CD14-positive monocyte (primary cell): ENCODE measurements at regions not wholly inside any gene's neighbourhood (a gene's known extent, or its start where the extent isn't known, plus 50 kb on each side); places are given as distances from the start of the nearest gene placed in this dataset.

ENCODE experiments used
- DNase-seq, 3 donors: peaks; one replicate each; pipeline ENCODE4 v3.0.0-alpha.2; 2011 to 2022
- H2AFZ ChIP-seq: 2 replicates; pipeline ENCODE4 v1.6.0; 2012; ENCODE audit warnings: mild to moderate bottlenecking, low read depth, low read length, inconsistent platforms; ENCODE audit not compliant: insufficient read depth, poor library complexity, severe bottlenecking
- H3K27ac ChIP-seq, 2 donors: 1 replicate in 1 of 2; 2 replicates in 1 of 2; pipeline ENCODE4 v1.5.1; 2012 to 2013; ENCODE audit warnings: low read length in 2 of 2, control low read depth in 1 of 2, inconsistent platforms in 1 of 2, low read depth in 1 of 2, mild to moderate bottlenecking in 1 of 2
- H3K27me3 ChIP-seq, 2 donors: one replicate each; pipeline versions ENCODE4 v1.6.0 to v1.6.1; 2011 to 2013; ENCODE audit warnings: low read length in 2 of 2; ENCODE audit not compliant: control insufficient read depth in 2 of 2, insufficient read depth in 2 of 2
- H3K36me3 ChIP-seq, 2 donors: replicated peaks in 1 of 2; 1 replicate in 1 of 2; 2 replicates in 1 of 2; pipeline versions ENCODE4 v1.5.1 to v1.6.1; 2012 to 2013; ENCODE audit warnings: low read length in 2 of 2, control low read depth in 1 of 2, inconsistent platforms in 1 of 2, mild to moderate bottlenecking in 1 of 2; ENCODE audit not compliant: insufficient read depth in 2 of 2, control insufficient read depth in 1 of 2
- H3K4me1 ChIP-seq, 2 donors: 1 replicate in 1 of 2; 2 replicates in 1 of 2; pipeline versions ENCODE4 v1.5.1 to v1.6.1; 2012 to 2013; ENCODE audit warnings: low read length in 2 of 2, control low read depth in 1 of 2, inconsistent platforms in 1 of 2, mild to moderate bottlenecking in 1 of 2, moderate library complexity in 1 of 2; ENCODE audit not compliant: insufficient read depth in 2 of 2, control insufficient read depth in 1 of 2
- H3K4me2 ChIP-seq: replicated peaks from 2 replicates; pipeline ENCODE3; 2012; ENCODE audit warnings: low read length, moderate library complexity, mild to moderate bottlenecking; ENCODE audit not compliant: poor library complexity, severe bottlenecking; ENCODE audit errors: extremely low read depth
- H3K4me3 ChIP-seq, 3 experiments: fragments of 200-600 bp in 1 of 3; sonication (generic) in 1 of 3; replicated peaks in 1 of 3; 1 replicate in 2 of 3; 2 replicates in 1 of 3; pipeline ENCODE4 v1.5.1; 2011 to 2013; ENCODE audit warnings: low read length in 3 of 3, mild to moderate bottlenecking in 3 of 3, control low read depth in 2 of 3, low read depth in 2 of 3, inconsistent platforms in 1 of 3, moderate library complexity in 1 of 3
- H3K79me2 ChIP-seq: 2 replicates; pipeline ENCODE4 v1.6.0; 2012; ENCODE audit warnings: mild to moderate bottlenecking, control low read depth, inconsistent platforms, low read length, moderate library complexity; ENCODE audit not compliant: insufficient read depth
- H3K9ac ChIP-seq: 2 replicates; pipeline ENCODE4 v1.6.0; 2017; ENCODE audit warnings: low read length, mild to moderate bottlenecking; ENCODE audit not compliant: insufficient read depth, poor library complexity, severe bottlenecking
- H3K9me3 ChIP-seq, 2 donors: replicated peaks in 1 of 2; 1 replicate in 1 of 2; 2 replicates in 1 of 2; pipeline versions ENCODE4 v1.5.1 to v1.6.1; 2012 to 2013; ENCODE audit warnings: low read length in 2 of 2, control low read depth in 1 of 2; ENCODE audit not compliant: control insufficient read depth in 1 of 2, insufficient read depth in 1 of 2
- H4K20me1 ChIP-seq: 2 replicates; pipeline ENCODE4 v1.6.0; 2012; ENCODE audit warnings: mild to moderate bottlenecking, low read length, control low read depth, moderate library complexity; ENCODE audit not compliant: insufficient read depth
- H3K27ac Mint-ChIP-seq, 7 donors: one replicate each; pipeline ENCODE4 v1.8.0; 2020; ENCODE audit warnings: mild to moderate bottlenecking in 7 of 7, mixed read lengths in 7 of 7, moderate library complexity in 6 of 7, inconsistent platforms in 2 of 7
- H3K27me3 Mint-ChIP-seq, 3 donors: one replicate each; pipeline ENCODE4 v1.8.0; 2021 to 2022; ENCODE audit warnings: low read depth in 3 of 3, mild to moderate bottlenecking in 3 of 3, mixed read lengths in 3 of 3, moderate library complexity in 3 of 3, inconsistent platforms in 1 of 3
- H3K36me3 Mint-ChIP-seq, 2 donors: one replicate each; pipeline ENCODE4 v1.8.0; 2020; ENCODE audit warnings: mixed read lengths in 2 of 2, inconsistent platforms in 1 of 2, mild to moderate bottlenecking in 1 of 2
- H3K4me1 Mint-ChIP-seq: one replicate; pipeline ENCODE4 v1.8.0; 2020; ENCODE audit warnings: mild to moderate bottlenecking, mixed read lengths
- H3K4me3 Mint-ChIP-seq, 2 donors: one replicate each; pipeline ENCODE4 v1.8.0; 2020; ENCODE audit warnings: mild to moderate bottlenecking in 2 of 2, mixed read lengths in 2 of 2, moderate library complexity in 1 of 2
- H3K9me3 Mint-ChIP-seq, 7 donors: one replicate each; pipeline ENCODE4 v1.8.0; 2020 to 2022; ENCODE audit warnings: mixed read lengths in 7 of 7, mild to moderate bottlenecking in 6 of 7, moderate library complexity in 6 of 7, inconsistent platforms in 2 of 7
- CTCF ChIP-seq: fragments of 200-600 bp; IDR thresholded peaks from one replicate; pipeline ENCODE4 v1.8.0; 2022; ENCODE audit warnings: antibody characterized with exemption, mild to moderate bottlenecking
- WGBS: methylation state at CpG from one replicate; pipeline ENCODE4 v1.1.5; 2013; ENCODE audit warnings: missing lambda C conversion rate; ENCODE audit not compliant: insufficient coverage; 5-methylcytosine and 5-hydroxymethylcytosine counted together
- intact Hi-C, 2 donors: fragments of 100-400 bp; cut with micrococcal nuclease; formaldehyde crosslinking; loops; one replicate each; pipeline versions ENCODE4 v1.15.0 to v1.15.1; 2023

- H3K9me3 ChIP-seq, result peaks cover 8 to 12% of the 10 kb centered on the region in 2 donors
- Mint-ChIP-seq H3K27me3 (peaks cover 0 to 2% (median 0%) of the 10 kb centered on the region in 3 donors), H3K36me3 (no peaks in the 10 kb centered on the region), H3K4me3 (no peak overlapping the region), H3K27ac (no peak overlapping the region), H3K9me3 (peaks cover 3 to 22% (median 14%) of the 10 kb centered on the region in 7 donors), H3K4me1 (no peaks in the 10 kb centered on the region)
- no peak for TF ChIP-seq CTCF
- H3K4me3 ChIP-seq, result no peak overlapping the region
- H3K79me2 ChIP-seq, result no peaks in the 10 kb centered on the region
- no peaks in the 10 kb centered on the region for H4K20me1 ChIP-seq
- no peak overlapping the region for H3K27ac ChIP-seq
- H3K36me3 ChIP-seq, result no peaks in the 10 kb centered on the region
- no peak overlapping the region for H3K9ac ChIP-seq
- no peaks in the 10 kb centered on the region for H3K27me3 ChIP-seq
- no CpG with 5 or more reads among the region's 1 CpG for WGBS
- H3K4me2 ChIP-seq, result no peak overlapping the region
- intact Hi-C loops, result no loop called here
- no peak for DNase-seq
- no peak overlapping the region for H2AFZ ChIP-seq
- H3K4me1 ChIP-seq, result no peaks in the 10 kb centered on the region
These were observed 249.5 kb upstream of the DEPDC1 start for GRCh38 chr1:68746378-68746777.

GRCh38 chr1:68751723-68752122, 254.8 kb upstream of the DEPDC1 start:
- H3K27me3 Mint-ChIP-seq, result no peaks in the 10 kb centered on the region
- intact Hi-C loops, result no loop called here
- H3K9me3 Mint-ChIP-seq, result peaks cover 0 to 13% (median 5%) of the 10 kb centered on the region in 7 donors
- no peaks in the 10 kb centered on the region for H3K27me3 ChIP-seq
- H3K36me3 ChIP-seq, result no peaks in the 10 kb centered on the region
- no peak overlapping the region for H3K4me3 ChIP-seq
- no peak for TF ChIP-seq CTCF
- no peak overlapping the region for H2AFZ ChIP-seq
- H3K9me3 ChIP-seq, result peaks cover 0 to 3% of the 10 kb centered on the region in 2 donors
- no CpG with 5 or more reads among the region's 2 CpGs for WGBS
- H3K36me3 Mint-ChIP-seq, result no peaks in the 10 kb centered on the region
- no peaks in the 10 kb centered on the region for H4K20me1 ChIP-seq
- no peaks in the 10 kb centered on the region for H3K79me2 ChIP-seq
- H3K27ac Mint-ChIP-seq, result no peak overlapping the region
- no peak for DNase-seq
- H3K4me3 Mint-ChIP-seq, result no peak overlapping the region
- H3K4me2 ChIP-seq, result no peak overlapping the region
- H3K9ac ChIP-seq, result no peak overlapping the region
- H3K4me1 Mint-ChIP-seq, result no peaks in the 10 kb centered on the region
- H3K4me1 ChIP-seq, result no peaks in the 10 kb centered on the region
- H3K27ac ChIP-seq, result no peak overlapping the region
